Smooth muscle cell (in vitro differentiated cells): ENCODE measurements at regions not wholly inside any gene's neighbourhood (a gene's known extent, or its start where the extent isn't known, plus 50 kb on each side); places are given as distances from the start of the nearest gene placed in this dataset.
A peak's percentile ranks its signal among the peaks of the same experiment; 100 is the strongest.

Experiments
- DNase-seq: peaks from one replicate; lab custom pipeline; 2025; ENCODE audit not compliant: unreplicated experiment; lab: John Stamatoyannopoulos, UW
- H2AFZ ChIP-seq: fragments of 200-600 bp; sonication (generic); 2 replicates; pipeline ENCODE4 v1.6.0; 2016; ENCODE audit warnings: antibody characterized with exemption, low read depth, mild to moderate bottlenecking
- H3F3A ChIP-seq: fragments of 200-600 bp; sonication (generic); 2 replicates; pipeline ENCODE4 v1.6.0; 2017; ENCODE audit warnings: antibody characterized with exemption, low read depth
- H3K27ac ChIP-seq: fragments of 200-600 bp; sonication (generic); 2 replicates; pipeline ENCODE4 v1.5.1; 2016; ENCODE audit warnings: low read depth, mild to moderate bottlenecking
- H3K27me3 ChIP-seq: fragments of 200-600 bp; sonication (generic); 2 replicates; pipeline ENCODE4 v1.6.1; 2016; ENCODE audit warnings: low read depth, mild to moderate bottlenecking
- H3K36me3 ChIP-seq: fragments of 200-600 bp; sonication (generic); 2 replicates; pipeline ENCODE4 v1.5.1; 2016; ENCODE audit warnings: low read depth
- H3K4me1 ChIP-seq: fragments of 200-600 bp; sonication (generic); 2 replicates; pipeline ENCODE4 v1.5.1; 2016; ENCODE audit warnings: low read depth
- H3K4me2 ChIP-seq: fragments of 200-600 bp; sonication (generic); 2 replicates; pipeline ENCODE4 v1.6.0; 2016; ENCODE audit warnings: mild to moderate bottlenecking
- H3K4me3 ChIP-seq: fragments of 200-600 bp; sonication (generic); 2 replicates; pipeline ENCODE4 v1.5.1; 2016; ENCODE audit warnings: mild to moderate bottlenecking
- H3K79me2 ChIP-seq: fragments of 200-600 bp; sonication (generic); 2 replicates; pipeline ENCODE4 v1.6.0; 2016; ENCODE audit warnings: low read depth, mild to moderate bottlenecking
- H3K9ac ChIP-seq: fragments of 200-600 bp; sonication (generic); 2 replicates; pipeline ENCODE4 v1.6.0; 2016; ENCODE audit warnings: low read depth
- H3K9me3 ChIP-seq: fragments of 200-600 bp; sonication (generic); replicated peaks from 2 replicates; pipeline ENCODE4 v1.5.1; 2016; ENCODE audit warnings: low read depth
- H4K20me1 ChIP-seq: fragments of 200-600 bp; sonication (generic); 2 replicates; pipeline ENCODE4 v1.6.0; 2016; ENCODE audit warnings: low read depth
- CTCF ChIP-seq: fragments of 200-600 bp; sonication (generic); IDR thresholded peaks from 2 replicates; pipeline ENCODE4 v1.5.1; 2017; ENCODE audit warnings: borderline replicate concordance, mild to moderate bottlenecking, antibody characterized with exemption; ENCODE audit not compliant: insufficient read depth, poor library complexity, severe bottlenecking
- WGBS: methylation state at CpG from one replicate; pipeline ENCODE4 v1.1.7; 2016; ENCODE audit warnings: low lambda C conversion rate; 5-methylcytosine and 5-hydroxymethylcytosine counted together

- Histone ChIP-seq H3K4me2 (no peak overlapping the region), H3K4me1 (peaks cover 5% of the 10 kb centered on the region), H3K36me3 (no peaks in the 10 kb centered on the region), H3K9me3 (no peaks in the 10 kb centered on the region), H3K79me2 (no peaks in the 10 kb centered on the region), H4K20me1 (no peaks in the 10 kb centered on the region), H3K27ac (no peak overlapping the region), H3K4me3 (no peak overlapping the region), H3F3A (no peaks in the 10 kb centered on the region), H3K27me3 (no peaks in the 10 kb centered on the region), H3K9ac (no peak overlapping the region), H2AFZ (no peak overlapping the region)
- no peak for TF ChIP-seq CTCF
- DNase-seq, result no peak
- 75% methylated on average over 7 of the region's 7 CpGs for WGBS
Observed at GRCh38 chr5:96506866-96507527, 73.9 kb upstream of the PCSK1 start.

DNA sequence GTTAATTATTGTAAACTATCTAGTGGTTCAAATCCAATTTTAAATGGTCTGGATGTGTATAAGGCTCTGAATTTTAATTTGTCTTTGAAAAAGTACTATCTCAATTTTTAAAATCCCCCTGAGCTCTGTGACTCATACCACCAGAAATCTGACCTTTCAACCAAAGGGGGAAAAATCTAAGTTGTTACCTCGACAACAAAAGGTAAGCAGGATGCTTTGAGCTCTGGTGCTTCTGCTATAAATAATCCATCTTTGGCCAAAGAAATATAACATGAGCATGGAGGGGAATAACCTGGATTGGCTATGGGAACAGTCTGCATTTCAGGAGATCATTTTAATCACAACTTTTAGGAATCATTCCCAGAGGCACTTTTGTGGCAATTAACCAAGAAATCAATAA is 76.3 kb upstream of the PCSK1 start:
- H3K36me3 ChIP-seq, result no peaks in the 10 kb centered on the region
- peaks cover 5% of the 10 kb centered on the region for H3K4me1 ChIP-seq
- no peak for TF ChIP-seq CTCF
- H3K4me3 ChIP-seq, result no peak overlapping the region
- no peak overlapping the region for H2AFZ ChIP-seq
- DNase-seq, result no peak
- H3F3A ChIP-seq, result no peaks in the 10 kb centered on the region
- 0% methylated on average over 1 of the region's 1 CpG for WGBS
- no peaks in the 10 kb centered on the region for H3K9me3 ChIP-seq
- H3K4me2 ChIP-seq, result peak overlapping the region; percentile 23
- no peaks in the 10 kb centered on the region for H3K27me3 ChIP-seq
- H3K27ac ChIP-seq, result peak overlapping the region; percentile 77
- peak overlapping the region; percentile 14 for H3K9ac ChIP-seq
- H4K20me1 ChIP-seq, result no peaks in the 10 kb centered on the region
- no peaks in the 10 kb centered on the region for H3K79me2 ChIP-seq

GRCh38 chr5:96509721-96510350 is 76.8 kb upstream of the PCSK1 start:
- peaks cover 5% of the 10 kb centered on the region for H3K4me1 ChIP-seq
- H3K27ac ChIP-seq, result peak overlapping the region; percentile 77
- peak overlapping the region; percentile 14 for H3K9ac ChIP-seq
- no peak overlapping the region for H3K4me3 ChIP-seq
- no peaks in the 10 kb centered on the region for H3K27me3 ChIP-seq
- no peak overlapping the region for H2AFZ ChIP-seq
- H3F3A ChIP-seq, result no peaks in the 10 kb centered on the region
- DNase-seq, result no peak
- TF ChIP-seq CTCF, result no peak
- 68% methylated on average over 5 of the region's 5 CpGs for WGBS
- no peaks in the 10 kb centered on the region for H3K9me3 ChIP-seq
- H3K36me3 ChIP-seq, result no peaks in the 10 kb centered on the region
- H3K4me2 ChIP-seq, result peak overlapping the region; percentile 23
- no peaks in the 10 kb centered on the region for H3K79me2 ChIP-seq
- no peaks in the 10 kb centered on the region for H4K20me1 ChIP-seq
